Upper lobe of left lung (tissue), 6 donors: ENCODE measurements at regions not wholly inside any gene's neighbourhood (a gene's known extent, or its start where the extent isn't known, plus 50 kb on each side); places are given as distances from the start of the nearest gene placed in this dataset.

Source experiments
- ATAC-seq, 2 donors: fragments of 200-7000 bp; cut with Tn5 transposase; one replicate each; pipeline ENCODE4 v1.9.1; 2022; ENCODE audit warnings: mild to moderate bottlenecking in 2 of 2, moderate library complexity in 2 of 2; ENCODE audit not compliant: low FRiP score in 2 of 2
- DNase-seq, 2 donors: peaks; one replicate each; pipeline ENCODE4 v3.0.0-alpha.2; 2019 to 2020
- H3K27ac ChIP-seq, 4 donors: fragments of 200-600 bp; sonication (generic); one replicate each; pipeline ENCODE4 v1.5.1; 2016 to 2019
- H3K27me3 ChIP-seq, 4 donors: fragments of 200-600 bp; sonication (generic); one replicate each; pipeline ENCODE4 v1.5.1; 2017 to 2019
- H3K36me3 ChIP-seq, 4 donors: fragments of 200-600 bp; sonication (generic); one replicate each; pipeline ENCODE4 v1.5.1; 2016 to 2019
- H3K4me1 ChIP-seq, 4 donors: fragments of 200-600 bp; sonication (generic); one replicate each; pipeline ENCODE4 v1.5.1; 2018 to 2019
- H3K4me3 ChIP-seq, 4 donors: fragments of 200-600 bp; sonication (generic); one replicate each; pipeline ENCODE4 v1.5.1; 2017 to 2019; ENCODE audit warnings: mild to moderate bottlenecking in 2 of 4, moderate library complexity in 1 of 4
- H3K9me3 ChIP-seq, 4 donors: fragments of 200-600 bp; sonication (generic); one replicate each; pipeline ENCODE4 v1.5.1; 2018 to 2019
- EP300 ChIP-seq, 4 donors: sonication (generic); formaldehyde crosslinking; IDR thresholded peaks; one replicate each; pipeline ENCODE4 v1.5.1; 2017; ENCODE audit warnings: antibody characterized with exemption in 4 of 4, control low read depth in 2 of 4
- POLR2A ChIP-seq, 4 donors: fragments of 450-650 bp; IDR thresholded peaks; one replicate each; pipeline ENCODE4 v1.5.1; 2016 to 2017; ENCODE audit warnings: antibody characterized with exemption in 4 of 4, mild to moderate bottlenecking in 2 of 4
- POLR2AphosphoS5 ChIP-seq, 2 donors: sonication (generic); formaldehyde crosslinking; IDR thresholded peaks; one replicate each; pipeline ENCODE4 v1.5.1; 2017; ENCODE audit warnings: antibody characterized with exemption in 2 of 2
- WGBS, 2 donors: methylation state at CpG; one replicate each; pipeline ENCODE4 v1.1.5; 2017 to 2018; 5-methylcytosine and 5-hydroxymethylcytosine counted together
- TF ChIP-seq, protein P1 (sequence below), 6 experiments: fragments of 450-650 bp in 4 of 6; fragments of 200-600 bp in 2 of 6; sonication (generic) in 2 of 6; IDR thresholded peaks; one replicate each; pipeline ENCODE4 v1.5.1; 2016 to 2019; ENCODE audit warnings: antibody characterized with exemption in 6 of 6
- donor health status: DM: no; HTN: no; CAD: no; lungs with moderate emphysema.
- donor health status: DM: no; HTN: yes; CAD: no; lungs with severe emphysema.

DNA sequence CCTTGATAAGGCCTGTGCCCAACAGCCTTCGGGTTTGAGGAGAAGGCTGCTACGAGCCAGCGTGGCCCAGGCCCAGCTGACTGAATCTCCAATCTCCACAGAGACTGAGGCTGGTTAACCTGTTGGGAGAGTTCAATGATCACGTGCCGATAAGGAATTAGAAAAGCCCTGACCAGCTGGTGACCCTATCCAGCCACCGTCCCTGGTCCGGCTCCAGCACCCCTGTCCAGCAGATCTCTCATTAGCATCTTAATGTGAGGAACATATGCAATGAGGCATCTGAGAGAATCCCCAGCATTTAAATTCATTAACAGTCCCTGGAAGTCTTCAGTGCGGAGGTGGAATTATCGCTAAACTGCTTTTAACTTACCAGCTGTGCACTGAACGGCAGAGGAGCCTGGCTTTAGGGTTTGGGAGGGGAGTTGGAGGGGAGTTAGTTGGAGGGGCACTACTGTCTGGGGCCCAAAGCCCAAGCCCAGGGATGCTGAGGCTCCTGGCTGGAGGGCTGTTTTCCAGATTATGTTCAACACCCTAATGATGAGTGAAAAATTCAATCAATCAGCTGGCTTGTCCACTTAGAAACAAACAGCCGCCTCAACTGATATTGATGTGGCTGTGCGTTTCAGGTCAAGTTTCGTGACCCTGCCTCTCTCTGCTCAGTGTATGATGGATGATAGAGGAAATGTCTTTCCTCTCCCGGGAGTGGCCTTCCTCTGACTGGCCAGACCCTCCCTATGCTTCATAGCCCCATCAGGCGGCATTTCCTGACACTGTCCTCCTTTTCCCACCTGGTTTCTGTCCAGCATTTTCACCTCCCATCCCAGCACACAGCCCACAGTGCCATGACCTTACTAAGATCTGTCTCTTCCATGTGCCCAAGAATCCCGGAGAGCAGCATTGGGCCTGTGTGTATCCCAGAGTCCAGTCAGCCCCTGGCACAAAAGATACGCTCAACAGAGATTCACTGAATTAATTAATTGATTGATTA lies 184.5 kb downstream of the CCT6B start:
- Histone ChIP-seq H3K27me3 (no peaks in the 10 kb centered on the region), H3K4me3 (no peak overlapping the region), H3K9me3 (peaks cover 0 to 15% (median 4%) of the 10 kb centered on the region in 4 donors), H3K36me3 (no peaks in the 10 kb centered on the region), H3K4me1 (no peaks in the 10 kb centered on the region), H3K27ac (no peak overlapping the region)
- ATAC-seq (no peak), DNase-seq (no peak)
- 47 to 56% methylated on average over 17 of the region's 17 CpGs for WGBS, 2 donors
- no peak for TF ChIP-seq EP300 (IDR thresholded peaks at IDR 0.05)
- TF ChIP-seq, protein P1, sequence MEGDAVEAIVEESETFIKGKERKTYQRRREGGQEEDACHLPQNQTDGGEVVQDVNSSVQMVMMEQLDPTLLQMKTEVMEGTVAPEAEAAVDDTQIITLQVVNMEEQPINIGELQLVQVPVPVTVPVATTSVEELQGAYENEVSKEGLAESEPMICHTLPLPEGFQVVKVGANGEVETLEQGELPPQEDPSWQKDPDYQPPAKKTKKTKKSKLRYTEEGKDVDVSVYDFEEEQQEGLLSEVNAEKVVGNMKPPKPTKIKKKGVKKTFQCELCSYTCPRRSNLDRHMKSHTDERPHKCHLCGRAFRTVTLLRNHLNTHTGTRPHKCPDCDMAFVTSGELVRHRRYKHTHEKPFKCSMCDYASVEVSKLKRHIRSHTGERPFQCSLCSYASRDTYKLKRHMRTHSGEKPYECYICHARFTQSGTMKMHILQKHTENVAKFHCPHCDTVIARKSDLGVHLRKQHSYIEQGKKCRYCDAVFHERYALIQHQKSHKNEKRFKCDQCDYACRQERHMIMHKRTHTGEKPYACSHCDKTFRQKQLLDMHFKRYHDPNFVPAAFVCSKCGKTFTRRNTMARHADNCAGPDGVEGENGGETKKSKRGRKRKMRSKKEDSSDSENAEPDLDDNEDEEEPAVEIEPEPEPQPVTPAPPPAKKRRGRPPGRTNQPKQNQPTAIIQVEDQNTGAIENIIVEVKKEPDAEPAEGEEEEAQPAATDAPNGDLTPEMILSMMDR (IDR thresholded peaks at IDR 0.05) = no peak
- no peak for TF ChIP-seq POLR2A (IDR thresholded peaks at IDR 0.05)

DNA sequence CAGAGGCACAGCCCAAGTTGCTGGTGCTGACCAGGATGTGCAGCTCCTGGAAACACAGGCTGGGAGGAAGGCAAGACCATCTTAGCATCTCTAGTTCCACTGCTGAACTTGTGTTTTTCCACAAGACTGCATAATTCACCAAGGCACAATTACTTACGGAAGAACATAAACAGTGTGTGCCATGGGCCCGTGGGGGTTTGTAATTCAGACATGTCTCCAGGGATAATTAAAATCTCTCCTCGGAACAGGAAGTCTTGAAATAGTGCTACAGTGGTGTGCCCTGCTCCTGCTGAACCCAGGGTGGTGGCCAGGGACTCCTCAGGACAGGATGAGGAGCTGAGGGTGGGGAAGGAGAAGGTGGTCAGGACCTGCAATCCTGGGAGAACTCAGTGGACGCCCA lies 188.2 kb downstream of the CCT6B start:
- Histone ChIP-seq H3K27me3 (no peaks in the 10 kb centered on the region), H3K4me1 (no peaks in the 10 kb centered on the region), H3K36me3 (no peaks in the 10 kb centered on the region), H3K27ac (no peak overlapping the region), H3K9me3 (no peaks in the 10 kb centered on the region), H3K4me3 (no peak overlapping the region)
- no peak for TF ChIP-seq POLR2A (IDR thresholded peaks at IDR 0.05)
- TF ChIP-seq, protein P1 (IDR thresholded peaks at IDR 0.05) = no peak
- TF ChIP-seq EP300 (IDR thresholded peaks at IDR 0.05) = no peak
- no peak for TF ChIP-seq POLR2AphosphoS5 (IDR thresholded peaks at IDR 0.05)
- no peak for ATAC-seq
- DNase-seq = no peak
- WGBS, 2 donors = 51 to 64% methylated on average over 3 to 4 of the region's 4 CpGs

DNA sequence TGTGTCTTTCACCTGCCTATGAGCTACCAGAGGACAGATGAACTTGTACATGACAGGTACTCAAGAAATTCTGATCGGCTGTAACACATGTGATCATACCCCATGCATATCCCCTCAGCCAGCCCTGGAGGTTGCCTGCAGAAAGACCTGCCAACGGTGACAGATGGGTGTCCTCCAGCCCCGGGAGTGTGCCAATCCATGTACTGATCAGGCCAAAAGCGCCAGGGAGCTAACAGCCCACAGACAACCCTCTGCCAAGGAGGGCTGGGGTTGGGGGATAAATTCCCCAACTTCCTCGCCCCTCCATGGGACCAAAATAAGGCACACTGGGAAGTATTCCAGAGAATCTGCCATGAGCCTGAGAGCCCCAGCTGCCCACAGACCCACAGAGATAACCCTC lies 189.4 kb downstream of the CCT6B start:
- ATAC-seq (no peak), DNase-seq (no peak)
- H3K36me3 ChIP-seq = no peaks in the 10 kb centered on the region
- H3K27ac ChIP-seq = no peak overlapping the region
- H3K4me1 ChIP-seq = no peaks in the 10 kb centered on the region
- TF ChIP-seq EP300 (IDR thresholded peaks at IDR 0.05) (no peak), POLR2AphosphoS5 (IDR thresholded peaks at IDR 0.05) (no peak), POLR2A (IDR thresholded peaks at IDR 0.05) (no peak)
- TF ChIP-seq, protein P1 (IDR thresholded peaks at IDR 0.05) = no peak
- H3K9me3 ChIP-seq = no peaks in the 10 kb centered on the region
- H3K4me3 ChIP-seq = no peak overlapping the region
- 70 to 78% methylated on average over 1 to 5 of the region's 5 CpGs for WGBS, 2 donors
- H3K27me3 ChIP-seq = no peaks in the 10 kb centered on the region

DNA sequence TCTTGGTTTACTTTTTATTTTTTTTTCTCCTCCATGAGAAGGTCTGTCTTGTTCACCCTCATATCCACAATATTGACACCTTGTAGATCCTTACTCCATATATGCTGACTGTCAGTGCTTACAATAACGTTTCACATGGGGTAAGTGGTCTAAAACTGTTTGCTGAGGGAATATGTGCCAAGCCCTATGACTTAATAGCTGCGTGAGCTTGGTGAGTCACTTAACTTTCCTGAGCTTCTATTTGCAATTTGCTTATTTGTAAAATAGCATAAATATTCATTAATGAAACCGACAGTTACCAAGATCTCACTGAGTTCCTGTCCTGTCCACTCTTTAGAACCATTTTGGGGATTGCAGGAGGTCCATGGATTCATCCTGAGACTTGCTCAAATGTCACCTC lies 190.7 kb downstream of the CCT6B start:
- Histone ChIP-seq H3K4me1 (no peaks in the 10 kb centered on the region), H3K36me3 (no peaks in the 10 kb centered on the region), H3K4me3 (no peak overlapping the region), H3K27ac (no peak overlapping the region), H3K27me3 (no peaks in the 10 kb centered on the region), H3K9me3 (no peaks in the 10 kb centered on the region)
- WGBS, 2 donors = 58 to 61% methylated on average over 3 of the region's 3 CpGs
- TF ChIP-seq POLR2A (IDR thresholded peaks at IDR 0.05) (no peak), POLR2AphosphoS5 (IDR thresholded peaks at IDR 0.05) (no peak)
- DNase-seq (no peak), ATAC-seq (no peak)

DNA sequence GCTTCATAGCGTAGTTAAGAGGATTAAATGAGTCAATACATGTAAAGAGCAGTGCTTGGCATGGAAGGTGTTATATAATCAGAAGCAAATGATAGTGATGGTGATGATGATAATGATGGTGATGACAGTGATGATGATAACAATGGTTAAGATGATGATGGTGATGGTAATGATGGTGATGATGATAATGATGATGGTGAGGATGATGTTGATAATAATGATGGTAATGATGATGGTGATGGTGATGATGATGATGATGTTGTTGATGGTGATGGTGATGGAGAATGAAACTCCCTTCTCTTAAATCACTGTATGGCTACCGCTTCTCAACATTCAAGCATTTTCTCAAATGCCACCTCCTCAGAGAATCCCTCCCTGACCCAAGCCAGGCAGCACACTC lies 190.5 kb downstream of the TMEM132E start:
- 69 to 89% methylated on average over 2 of the region's 2 CpGs for WGBS, 2 donors
- Histone ChIP-seq H3K27ac (no peak overlapping the region), H3K4me1 (no peaks in the 10 kb centered on the region), H3K27me3 (no peaks in the 10 kb centered on the region), H3K9me3 (no peaks in the 10 kb centered on the region), H3K36me3 (no peaks in the 10 kb centered on the region), H3K4me3 (no peak overlapping the region)
- TF ChIP-seq POLR2A (IDR thresholded peaks at IDR 0.05) = no peak
- TF ChIP-seq EP300 (IDR thresholded peaks at IDR 0.05) = no peak
- TF ChIP-seq, protein P1 (IDR thresholded peaks at IDR 0.05) = no peak
- TF ChIP-seq POLR2AphosphoS5 (IDR thresholded peaks at IDR 0.05) = no peak
- DNase-seq = no peak
- no peak for ATAC-seq
